PC-9 (cell line): ENCODE measurements at regions not wholly inside any gene's neighbourhood (a gene's known extent, or its start where the extent isn't known, plus 50 kb on each side); places are given as distances from the start of the nearest gene placed in this dataset.

Source experiments
- BruUV-seq: library from RNA; stranded (reverse); fragments of 400-500 nt; replicated peaks from 2 replicates; lab custom pipeline; 2021; lab: Mats Ljungman, UMichigan
- CTCF ChIA-PET: fragments of 300-600 bp; sonication (Branson Sonifier 250); formaldehyde crosslinking; loops from one replicate; lab custom pipeline; 2022; ENCODE audit warnings: antibody characterized with exemption; lab: Charles Lee
- POLR2A ChIA-PET: fragments of 300-600 bp; sonication (Branson Sonifier 250); formaldehyde crosslinking; loops from one replicate; lab custom pipeline; 2022; ENCODE audit warnings: antibody characterized with exemption; ENCODE audit not compliant: unreplicated experiment; lab: Charles Lee
- DNase-seq, 2 experiments: peaks; one replicate each; pipeline versions ENCODE4 v3.0.0 to v3.0.0-alpha.2; 2015 to 2022; ENCODE audit warnings: mixed read lengths in 1 of 2
- H2AFZ ChIP-seq: fragments of 200-600 bp; sonication (generic); 2 replicates; pipeline ENCODE4 v1.8.1; 2017; ENCODE audit warnings: antibody characterized with exemption
- H3F3A ChIP-seq: fragments of 200-600 bp; sonication (generic); 2 replicates; pipeline ENCODE4 v1.8.1; 2017; ENCODE audit warnings: antibody characterized with exemption, mild to moderate bottlenecking, low read depth; ENCODE audit not compliant: insufficient read depth
- H3K27ac ChIP-seq: fragments of 200-600 bp; sonication (generic); 2 replicates; pipeline ENCODE4 v1.6.1; 2016; ENCODE audit warnings: mixed run types
- H3K27me3 ChIP-seq: fragments of 200-600 bp; sonication (generic); 2 replicates; pipeline ENCODE4 v1.6.1; 2016; ENCODE audit warnings: low read depth, mixed run types; ENCODE audit not compliant: insufficient read depth
- H3K36me3 ChIP-seq: fragments of 200-600 bp; sonication (generic); 2 replicates; pipeline ENCODE4 v1.6.1; 2016; ENCODE audit warnings: low read depth, mixed run types
- H3K4me1 ChIP-seq: fragments of 200-600 bp; sonication (generic); replicated peaks from 2 replicates; pipeline ENCODE4 v1.6.1; 2016; ENCODE audit warnings: mixed run types; ENCODE audit not compliant: insufficient read depth
- H3K4me2 ChIP-seq: fragments of 200-600 bp; sonication (generic); 2 replicates; pipeline ENCODE4 v1.6.1; 2017; ENCODE audit warnings: mixed run types
- H3K4me3 ChIP-seq: fragments of 200-600 bp; sonication (generic); 2 replicates; pipeline ENCODE4 v1.6.1; 2016; ENCODE audit warnings: mixed run types
- H3K79me2 ChIP-seq: fragments of 200-600 bp; sonication (generic); 2 replicates; pipeline ENCODE4 v1.6.1; 2017; ENCODE audit warnings: low read depth, mixed run types
- H3K9me2 ChIP-seq: fragments of 200-600 bp; sonication (generic); 2 replicates; pipeline ENCODE4 v1.8.1; 2017; ENCODE audit warnings: mild to moderate bottlenecking; ENCODE audit not compliant: insufficient read depth
- H3K9me3 ChIP-seq: fragments of 200-600 bp; sonication (generic); 2 replicates; pipeline ENCODE4 v1.8.1; 2016; ENCODE audit warnings: low read depth; ENCODE audit not compliant: insufficient read depth
- H4K20me1 ChIP-seq: fragments of 200-600 bp; sonication (generic); 2 replicates; pipeline ENCODE4 v1.8.1; 2017; ENCODE audit not compliant: insufficient read depth
- CTCF ChIP-seq: fragments of 200-600 bp; sonication (generic); conservative IDR thresholded peaks from 2 replicates; pipeline ENCODE4 v1.6.1; 2017; ENCODE audit warnings: mixed run types, antibody characterized with exemption, mild to moderate bottlenecking, moderate library complexity
- EZH2 ChIP-seq: fragments of 200-600 bp; sonication (generic); IDR thresholded peaks from 2 replicates; pipeline ENCODE4 v1.8.0; 2017; ENCODE audit warnings: antibody characterized with exemption, low read depth
- intact Hi-C: fragments of 100-400 bp; cut with micrococcal nuclease; formaldehyde crosslinking; loops from one replicate; pipeline ENCODE4 v1.10.0; 2022; ENCODE audit not compliant: unreplicated experiment

- Histone ChIP-seq H3F3A (no peaks in the 10 kb centered on the region), H3K36me3 (no peaks in the 10 kb centered on the region), H3K4me3 (no peak overlapping the region), H3K27ac (no peak overlapping the region), H3K27me3 (no peaks in the 10 kb centered on the region), H2AFZ (no peak overlapping the region), H3K9me3 (0 out of 2 replicates have a peak, but pooled peaks cover 11% of the 10 kb centered on the region), H3K4me2 (no peak overlapping the region), H3K9me2 (no peaks in the 10 kb centered on the region), H4K20me1 (no peaks in the 10 kb centered on the region), H3K79me2 (no peaks in the 10 kb centered on the region), H3K4me1 (peaks cover 19% of the 10 kb centered on the region)
- DNase-seq = no peak
- POLR2A ChIA-PET = interaction anchor here (0.7 kb wide), 1 partner anchor 69 kb away, joined by 3 read pairs; no protein-coding TSS in a partner anchor
- BruUV-seq = no TSS peak
- CTCF ChIA-PET = no interaction called here
- TF ChIP-seq CTCF (no peak), EZH2 (no peak)
- intact Hi-C loops = no loop called here
These were observed 322.2 kb upstream of the TBC1D5 start for GRCh38 chr3:18064586-18064985.

GRCh38 chr3:18062657-18063025 is 320.2 kb upstream of the TBC1D5 start:
- H3K9me3 ChIP-seq = 0 out of 2 replicates have a peak, but pooled peaks cover 12% of the 10 kb centered on the region
- no peaks in the 10 kb centered on the region for H3K9me2 ChIP-seq
- no peak overlapping the region for H3K4me3 ChIP-seq
- peak overlapping the region; percentile 57; the same call in 1 of the 2 replicates for H2AFZ ChIP-seq
- intact Hi-C loops = no loop called here
- DNase-seq = no peak
- ChIA-PET POLR2A (no interaction called here), CTCF (no interaction called here)
- no peaks in the 10 kb centered on the region for H3K79me2 ChIP-seq
- TF ChIP-seq CTCF = no peak
- TF ChIP-seq EZH2 = no peak
- peaks cover 9% of the 10 kb centered on the region; the same call in 1 of the 2 replicates for H3K4me1 ChIP-seq
- no peak overlapping the region for H3K4me2 ChIP-seq
- no peaks in the 10 kb centered on the region for H4K20me1 ChIP-seq
- no peaks in the 10 kb centered on the region for H3K36me3 ChIP-seq
- H3F3A ChIP-seq = no peaks in the 10 kb centered on the region
- H3K27me3 ChIP-seq = no peaks in the 10 kb centered on the region
- BruUV-seq = no TSS peak
- no peak overlapping the region for H3K27ac ChIP-seq

DNA sequence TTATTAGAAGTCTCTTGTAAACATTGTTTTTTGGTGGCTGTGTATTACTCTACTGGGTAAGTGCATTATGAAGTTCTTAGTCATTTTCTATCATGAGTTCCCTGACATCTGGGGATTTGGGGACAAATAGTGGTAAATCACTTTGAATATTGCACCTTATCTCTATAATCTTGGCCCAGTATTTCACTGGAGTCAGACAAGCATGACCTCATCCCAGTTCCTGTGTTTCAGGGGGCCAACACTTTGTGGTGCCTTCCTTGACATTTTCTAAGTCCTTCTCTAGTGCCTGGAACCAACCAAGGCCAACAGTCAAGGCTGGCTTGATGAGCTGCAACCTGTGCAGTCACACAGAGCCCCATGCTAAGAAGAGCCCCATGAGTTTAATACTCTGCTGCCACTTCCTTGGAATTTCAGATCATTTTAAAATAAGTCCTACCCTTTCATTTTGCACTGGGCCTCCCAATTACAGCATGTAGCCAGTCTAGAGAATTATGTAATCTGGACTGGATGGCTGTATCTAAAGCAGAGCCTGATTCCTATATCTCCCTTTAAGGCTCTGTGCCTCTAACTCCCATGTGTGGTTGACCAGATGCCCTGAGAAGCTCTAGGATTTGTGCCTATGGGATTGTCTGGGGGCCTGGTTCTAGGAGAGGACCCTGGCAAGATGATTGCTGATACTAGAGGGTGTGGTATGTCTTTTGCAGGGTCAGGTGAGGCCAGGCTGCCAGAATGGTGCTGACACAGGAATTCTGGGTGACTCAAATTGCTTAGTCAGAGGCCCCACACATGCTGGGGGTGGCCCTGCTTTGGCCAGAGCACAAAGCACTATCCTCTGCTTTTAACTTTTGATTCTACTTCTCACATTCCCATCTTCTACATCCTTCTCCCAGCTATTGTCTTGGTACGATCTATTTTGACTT is 319.6 kb upstream of the TBC1D5 start:
- Histone ChIP-seq H3K27ac (no peak overlapping the region), H3K27me3 (no peaks in the 10 kb centered on the region), H3K4me1 (peaks cover 9% of the 10 kb centered on the region; the same call in 1 of the 2 replicates), H3K4me3 (no peak overlapping the region), H3K36me3 (no peaks in the 10 kb centered on the region), H3K4me2 (no peak overlapping the region), H4K20me1 (no peaks in the 10 kb centered on the region), H3K9me2 (no peaks in the 10 kb centered on the region), H3K79me2 (no peaks in the 10 kb centered on the region), H3F3A (no peaks in the 10 kb centered on the region), H3K9me3 (0 out of 2 replicates have a peak, but pooled peaks cover 9% of the 10 kb centered on the region), H2AFZ (peak overlapping the region; percentile 57; the same call in 1 of the 2 replicates)
- BruUV-seq = no TSS peak
- intact Hi-C loops = no loop called here
- POLR2A ChIA-PET = no interaction called here
- DNase-seq = peak in 1 of 2 experiments; percentile 12
- no peak for TF ChIP-seq EZH2
- no peak for TF ChIP-seq CTCF
- CTCF ChIA-PET = no interaction called here
